Muscle layer of duodenum (tissue), 2 donors: ENCODE measurements at regions not wholly inside any gene's neighbourhood (a gene's known extent, or its start where the extent isn't known, plus 50 kb on each side); places are given as distances from the start of the nearest gene placed in this dataset.
"Not testable (repeated sequence)": the region's sequence is repeated elsewhere in the genome, so short reads cannot be mapped to it uniquely, and the experiment has no call there.

ENCODE experiments used
- H3K27ac ChIP-seq: one replicate; pipeline ENCODE4 v1.7.0; 2013; ENCODE audit warnings: mild to moderate bottlenecking, low read length
- H3K27me3 ChIP-seq: one replicate; pipeline ENCODE4 v1.7.0; 2013; ENCODE audit warnings: low read depth, mild to moderate bottlenecking, control low read depth, low read length
- H3K36me3 ChIP-seq, 2 donors: one replicate each; pipeline ENCODE4 v1.7.0; 2013; ENCODE audit warnings: low read length in 2 of 2, control low read depth in 1 of 2, mild to moderate bottlenecking in 1 of 2; ENCODE audit not compliant: insufficient read depth in 2 of 2, control insufficient read depth in 1 of 2
- H3K4me1 ChIP-seq, 2 donors: one replicate each; pipeline ENCODE4 v1.7.0; 2013; ENCODE audit warnings: low read length in 2 of 2, mild to moderate bottlenecking in 2 of 2, control low read depth in 1 of 2, moderate library complexity in 1 of 2; ENCODE audit not compliant: insufficient read depth in 2 of 2, control insufficient read depth in 1 of 2
- H3K4me3 ChIP-seq, 2 donors: one replicate each; pipeline ENCODE4 v1.7.0; 2013; ENCODE audit warnings: low read length in 2 of 2, low read depth in 1 of 2, mild to moderate bottlenecking in 1 of 2
- H3K9me3 ChIP-seq, 2 donors: one replicate each; pipeline ENCODE4 v1.7.0; 2013; ENCODE audit warnings: low read length in 2 of 2, control low read depth in 1 of 2, mild to moderate bottlenecking in 1 of 2; ENCODE audit not compliant: control insufficient read depth in 1 of 2
- donor health status: healthy.

GRCh38 chr11:90468923-90469322 lies 246.1 kb upstream of the CHORDC1 start:
- Histone ChIP-seq H3K27me3 (no peaks in the 10 kb centered on the region), H3K27ac (no peak overlapping the region), H3K9me3 (no peaks in the 10 kb centered on the region), H3K4me3 (no peak overlapping the region), H3K36me3 (no peaks in the 10 kb centered on the region), H3K4me1 (no peaks in the 10 kb centered on the region)

GRCh38 chr11:90465553-90465952 lies 242.7 kb upstream of the CHORDC1 start:
- Histone ChIP-seq H3K27ac (no peak overlapping the region), H3K4me1 (no peaks in the 10 kb centered on the region), H3K4me3 (no peak overlapping the region), H3K9me3 (no peaks in the 10 kb centered on the region), H3K36me3 (no peaks in the 10 kb centered on the region), H3K27me3 (no peaks in the 10 kb centered on the region)

- H3K4me3 ChIP-seq, H3K27ac ChIP-seq, H3K4me1 ChIP-seq, H3K9me3 ChIP-seq, H3K36me3 ChIP-seq, H3K27me3 ChIP-seq: not testable (repeated sequence)
Observed at GRCh38 chr11:90455347-90455920, 232.6 kb upstream of the CHORDC1 start.

- H3K4me3 ChIP-seq: no peak overlapping the region
- no peaks in the 10 kb centered on the region for H3K36me3 ChIP-seq
- H3K4me1 ChIP-seq: peaks cover 0 to under 1% of the 10 kb centered on the region in 2 donors
- H3K27ac ChIP-seq: no peak overlapping the region
- no peaks in the 10 kb centered on the region for H3K27me3 ChIP-seq
- H3K9me3 ChIP-seq: no peaks in the 10 kb centered on the region
Observed at GRCh38 chr11:90453525-90453924, 230.7 kb upstream of the CHORDC1 start.

- Histone ChIP-seq H3K9me3 (no peaks in the 10 kb centered on the region), H3K36me3 (no peaks in the 10 kb centered on the region), H3K4me1 (no peaks in the 10 kb centered on the region), H3K4me3 (no peak overlapping the region), H3K27me3 (no peaks in the 10 kb centered on the region), H3K27ac (no peak overlapping the region)
Observed at GRCh38 chr11:90449606-90450005, 226.8 kb upstream of the CHORDC1 start.

GRCh38 chr11:90448256-90448655 lies 225.4 kb upstream of the CHORDC1 start:
- no peaks in the 10 kb centered on the region for H3K9me3 ChIP-seq
- H3K4me3 ChIP-seq: no peak overlapping the region
- no peaks in the 10 kb centered on the region for H3K27me3 ChIP-seq
- no peaks in the 10 kb centered on the region for H3K36me3 ChIP-seq
- no peaks in the 10 kb centered on the region for H3K4me1 ChIP-seq
- H3K27ac ChIP-seq: no peak overlapping the region

- Histone ChIP-seq H3K36me3 (no peaks in the 10 kb centered on the region), H3K27ac (no peak overlapping the region), H3K27me3 (no peaks in the 10 kb centered on the region), H3K9me3 (no peaks in the 10 kb centered on the region), H3K4me1 (no peaks in the 10 kb centered on the region), H3K4me3 (no peak overlapping the region)
Observed at GRCh38 chr11:90447618-90448017, 224.8 kb upstream of the CHORDC1 start.

GRCh38 chr11:90446207-90446606 lies 223.4 kb upstream of the CHORDC1 start:
- Histone ChIP-seq H3K4me1 (no peaks in the 10 kb centered on the region), H3K4me3 (no peak overlapping the region), H3K27ac (no peak overlapping the region), H3K27me3 (no peaks in the 10 kb centered on the region), H3K36me3 (no peaks in the 10 kb centered on the region), H3K9me3 (no peaks in the 10 kb centered on the region)

GRCh38 chr11:90438069-90438468 lies 215.2 kb upstream of the CHORDC1 start:
- Histone ChIP-seq H3K9me3 (no peaks in the 10 kb centered on the region), H3K27ac (no peak overlapping the region), H3K4me1 (no peaks in the 10 kb centered on the region), H3K27me3 (no peaks in the 10 kb centered on the region), H3K36me3 (no peaks in the 10 kb centered on the region), H3K4me3 (no peak overlapping the region)

GRCh38 chr11:90434858-90435257 lies 212.0 kb upstream of the CHORDC1 start:
- H3K27me3 ChIP-seq: no peaks in the 10 kb centered on the region
- H3K27ac ChIP-seq: no peak overlapping the region
- no peaks in the 10 kb centered on the region for H3K4me1 ChIP-seq
- no peaks in the 10 kb centered on the region for H3K9me3 ChIP-seq
- no peak overlapping the region for H3K4me3 ChIP-seq
- no peaks in the 10 kb centered on the region for H3K36me3 ChIP-seq

GRCh38 chr11:90428836-90429235 lies 206.0 kb upstream of the CHORDC1 start:
- H3K4me3 ChIP-seq: no peak overlapping the region
- H3K27ac ChIP-seq: no peak overlapping the region
- no peaks in the 10 kb centered on the region for H3K9me3 ChIP-seq
- no peaks in the 10 kb centered on the region for H3K4me1 ChIP-seq
- no peaks in the 10 kb centered on the region for H3K27me3 ChIP-seq
- H3K36me3 ChIP-seq: no peaks in the 10 kb centered on the region

- H3K4me3 ChIP-seq: no peak overlapping the region
- H3K9me3 ChIP-seq: no peaks in the 10 kb centered on the region
- no peak overlapping the region for H3K27ac ChIP-seq
- no peaks in the 10 kb centered on the region for H3K4me1 ChIP-seq
- no peaks in the 10 kb centered on the region for H3K27me3 ChIP-seq
- H3K36me3 ChIP-seq: no peaks in the 10 kb centered on the region
Observed at GRCh38 chr11:90426442-90426841, 203.6 kb upstream of the CHORDC1 start.
